ENCODE measurements at regions not wholly inside any gene's neighbourhood (a gene's known extent, or its start where the extent isn't known, plus 50 kb on each side); places are given as distances from the start of the nearest gene placed in this dataset.

DNA sequence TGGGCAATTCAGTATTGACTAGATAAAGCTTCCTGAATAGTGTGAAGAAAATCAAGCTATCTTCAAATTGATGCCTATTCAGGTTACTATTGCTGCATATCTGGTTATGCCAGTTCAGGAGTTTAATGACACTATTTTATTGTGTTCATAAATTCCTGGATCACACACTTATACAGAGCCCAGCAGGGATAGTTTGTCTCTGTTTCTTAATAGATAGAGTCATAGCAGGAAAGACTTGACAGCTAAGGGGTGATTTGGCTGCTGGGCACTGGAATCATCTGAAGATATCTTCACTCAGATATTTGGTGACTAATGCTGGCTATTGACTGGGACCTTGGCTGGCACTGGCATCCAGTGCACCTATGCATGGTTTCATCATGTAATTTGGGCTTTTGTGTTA lies 187.8 kb downstream of the PYDC2 start:
- TF ChIP-seq POLR2A (IDR thresholded peaks at IDR 0.05; ENCODE audit: low read depth, low read length) = no peak
- TF ChIP-seq POLR2AphosphoS5 (IDR thresholded peaks at IDR 0.05; ENCODE audit: low read depth, low read length) = no peak
- TF ChIP-seq POU2F2 (IDR thresholded peaks at IDR 0.05; ENCODE audit: low read depth, low read length) = no peak
- TF ChIP-seq SPI1 (IDR thresholded peaks at IDR 0.05; ENCODE audit: low read depth, low read length) = no peak

Measured in GM12891 (cell line).